ENCODE measurements at regions not wholly inside any gene's neighbourhood (a gene's known extent, or its start where the extent isn't known, plus 50 kb on each side); places are given as distances from the start of the nearest gene placed in this dataset.

DNA sequence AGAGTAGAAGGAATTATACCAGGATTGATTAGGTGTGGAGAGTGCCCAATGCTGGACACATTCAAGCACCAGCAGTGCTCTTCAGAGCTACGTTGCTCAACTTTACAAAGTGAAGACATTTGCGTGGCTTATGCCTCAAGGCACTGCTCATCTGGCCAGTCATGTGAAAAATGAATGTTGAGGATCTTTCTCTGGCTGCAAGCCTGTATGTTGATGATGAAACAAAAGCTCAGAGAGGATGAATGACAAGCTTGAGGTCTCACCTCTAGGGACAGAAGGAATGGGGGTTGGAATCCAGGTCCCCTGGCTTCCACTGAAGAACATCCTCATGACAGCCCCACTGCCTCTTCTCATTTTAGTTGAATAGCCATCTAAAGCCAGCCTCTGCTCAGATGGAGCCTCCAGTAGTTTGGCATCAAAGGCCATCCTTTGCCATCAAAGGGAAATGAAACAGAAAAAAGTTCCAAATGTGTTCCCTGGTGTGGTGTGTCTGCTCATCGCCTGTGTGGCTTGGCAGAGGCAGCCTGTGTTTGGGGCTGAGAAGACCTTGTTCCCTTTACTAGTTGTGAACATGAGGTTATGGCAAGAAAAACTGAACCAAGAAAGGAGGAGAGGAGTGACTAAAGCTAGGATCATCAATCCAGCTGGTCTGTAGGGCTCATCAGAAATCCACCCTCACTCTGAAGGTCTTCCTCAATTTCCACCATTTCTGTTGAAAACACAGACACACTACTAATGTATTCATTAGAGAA, 114.0 kb upstream of the KL start:
- DNase-seq (ENCODE audit: low spot score) = no peak
- TF ChIP-seq, protein P1, sequence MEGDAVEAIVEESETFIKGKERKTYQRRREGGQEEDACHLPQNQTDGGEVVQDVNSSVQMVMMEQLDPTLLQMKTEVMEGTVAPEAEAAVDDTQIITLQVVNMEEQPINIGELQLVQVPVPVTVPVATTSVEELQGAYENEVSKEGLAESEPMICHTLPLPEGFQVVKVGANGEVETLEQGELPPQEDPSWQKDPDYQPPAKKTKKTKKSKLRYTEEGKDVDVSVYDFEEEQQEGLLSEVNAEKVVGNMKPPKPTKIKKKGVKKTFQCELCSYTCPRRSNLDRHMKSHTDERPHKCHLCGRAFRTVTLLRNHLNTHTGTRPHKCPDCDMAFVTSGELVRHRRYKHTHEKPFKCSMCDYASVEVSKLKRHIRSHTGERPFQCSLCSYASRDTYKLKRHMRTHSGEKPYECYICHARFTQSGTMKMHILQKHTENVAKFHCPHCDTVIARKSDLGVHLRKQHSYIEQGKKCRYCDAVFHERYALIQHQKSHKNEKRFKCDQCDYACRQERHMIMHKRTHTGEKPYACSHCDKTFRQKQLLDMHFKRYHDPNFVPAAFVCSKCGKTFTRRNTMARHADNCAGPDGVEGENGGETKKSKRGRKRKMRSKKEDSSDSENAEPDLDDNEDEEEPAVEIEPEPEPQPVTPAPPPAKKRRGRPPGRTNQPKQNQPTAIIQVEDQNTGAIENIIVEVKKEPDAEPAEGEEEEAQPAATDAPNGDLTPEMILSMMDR (IDR thresholded peaks at IDR 0.05) = no peak
- Mint-ChIP-seq H3K36me3 (ENCODE audit: low read depth) (no peaks in the 10 kb centered on the region), H3K27me3 (ENCODE audit: low read depth) (no peaks in the 10 kb centered on the region), H3K9me3 (ENCODE audit: low read depth) (no peaks in the 10 kb centered on the region), H3K27ac (ENCODE audit: unreplicated experiment) (no peak overlapping the region), H3K4me1 (ENCODE audit: low read depth) (peaks cover 10% of the 10 kb centered on the region), H3K4me3 (ENCODE audit: unreplicated experiment) (no peak overlapping the region)

DNA sequence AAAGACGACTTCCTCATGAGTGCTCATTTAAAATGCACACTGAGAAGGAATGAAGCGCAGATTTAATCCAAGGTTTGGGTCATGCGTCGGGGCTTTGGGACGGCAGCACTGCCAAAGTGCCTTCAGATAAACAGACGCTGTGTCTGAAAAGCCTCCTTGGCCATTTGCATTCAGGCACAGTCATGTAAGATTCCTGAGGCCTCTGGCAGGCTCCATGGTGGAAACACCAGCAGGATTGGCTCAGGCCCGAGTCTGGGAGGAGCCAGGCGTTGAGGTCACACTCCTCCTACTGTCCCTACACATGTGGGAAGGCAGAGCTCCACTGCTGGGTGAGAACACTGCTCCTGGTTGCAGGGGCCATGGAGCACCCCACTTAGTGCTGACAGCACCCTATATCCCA, 113.3 kb upstream of the KL start:
- no peak overlapping the region for H3K4me3 Mint-ChIP-seq (ENCODE audit: unreplicated experiment)
- H3K4me1 Mint-ChIP-seq (ENCODE audit: low read depth) = peaks cover 12% of the 10 kb centered on the region
- H3K27ac Mint-ChIP-seq (ENCODE audit: unreplicated experiment) = no peak overlapping the region
- H3K9me3 Mint-ChIP-seq (ENCODE audit: low read depth) = no peaks in the 10 kb centered on the region
- no peaks in the 10 kb centered on the region for H3K27me3 Mint-ChIP-seq (ENCODE audit: low read depth)
- TF ChIP-seq, protein P1 (IDR thresholded peaks at IDR 0.05) = no peak
- no peaks in the 10 kb centered on the region for H3K36me3 Mint-ChIP-seq (ENCODE audit: low read depth)
- DNase-seq (ENCODE audit: low spot score) = no peak

DNA sequence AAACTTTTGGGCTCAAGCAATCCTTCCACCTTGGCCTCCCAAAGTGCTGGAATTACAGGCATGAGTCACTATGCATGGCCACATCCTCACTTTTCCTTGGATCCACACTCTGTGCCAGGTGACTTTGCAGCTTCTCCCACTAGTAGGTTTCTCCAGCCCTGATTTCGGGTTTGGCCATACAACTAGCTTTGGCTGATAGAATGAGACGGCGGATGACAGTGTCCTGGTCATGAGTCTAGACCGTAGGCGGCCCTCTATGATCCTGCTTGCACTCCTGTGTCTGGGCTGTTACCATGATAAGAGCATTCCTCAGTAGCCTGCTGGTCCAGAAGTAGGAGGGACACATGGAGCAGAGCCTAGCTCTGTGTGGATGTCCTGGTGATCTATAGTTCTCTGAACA, 112.5 kb upstream of the KL start:
- no peak overlapping the region for H3K4me3 Mint-ChIP-seq (ENCODE audit: unreplicated experiment)
- H3K4me1 Mint-ChIP-seq (ENCODE audit: low read depth) = peaks cover 12% of the 10 kb centered on the region
- no peaks in the 10 kb centered on the region for H3K27me3 Mint-ChIP-seq (ENCODE audit: low read depth)
- H3K36me3 Mint-ChIP-seq (ENCODE audit: low read depth) = no peaks in the 10 kb centered on the region
- no peak for DNase-seq (ENCODE audit: low spot score)
- no peak overlapping the region for H3K27ac Mint-ChIP-seq (ENCODE audit: unreplicated experiment)
- TF ChIP-seq, protein P1 (IDR thresholded peaks at IDR 0.05) = no peak
- no peaks in the 10 kb centered on the region for H3K9me3 Mint-ChIP-seq (ENCODE audit: low read depth)

GRCh38 chr13:32904266-32904665, 112.0 kb upstream of the KL start:
- TF ChIP-seq, protein P1 (IDR thresholded peaks at IDR 0.05) = no peak
- Mint-ChIP-seq H3K36me3 (ENCODE audit: low read depth) (no peaks in the 10 kb centered on the region), H3K9me3 (ENCODE audit: low read depth) (no peaks in the 10 kb centered on the region), H3K27me3 (ENCODE audit: low read depth) (no peaks in the 10 kb centered on the region), H3K27ac (ENCODE audit: unreplicated experiment) (no peak overlapping the region), H3K4me3 (ENCODE audit: unreplicated experiment) (no peak overlapping the region), H3K4me1 (ENCODE audit: low read depth) (peaks cover 12% of the 10 kb centered on the region)
- no peak for DNase-seq (ENCODE audit: low spot score)

DNA sequence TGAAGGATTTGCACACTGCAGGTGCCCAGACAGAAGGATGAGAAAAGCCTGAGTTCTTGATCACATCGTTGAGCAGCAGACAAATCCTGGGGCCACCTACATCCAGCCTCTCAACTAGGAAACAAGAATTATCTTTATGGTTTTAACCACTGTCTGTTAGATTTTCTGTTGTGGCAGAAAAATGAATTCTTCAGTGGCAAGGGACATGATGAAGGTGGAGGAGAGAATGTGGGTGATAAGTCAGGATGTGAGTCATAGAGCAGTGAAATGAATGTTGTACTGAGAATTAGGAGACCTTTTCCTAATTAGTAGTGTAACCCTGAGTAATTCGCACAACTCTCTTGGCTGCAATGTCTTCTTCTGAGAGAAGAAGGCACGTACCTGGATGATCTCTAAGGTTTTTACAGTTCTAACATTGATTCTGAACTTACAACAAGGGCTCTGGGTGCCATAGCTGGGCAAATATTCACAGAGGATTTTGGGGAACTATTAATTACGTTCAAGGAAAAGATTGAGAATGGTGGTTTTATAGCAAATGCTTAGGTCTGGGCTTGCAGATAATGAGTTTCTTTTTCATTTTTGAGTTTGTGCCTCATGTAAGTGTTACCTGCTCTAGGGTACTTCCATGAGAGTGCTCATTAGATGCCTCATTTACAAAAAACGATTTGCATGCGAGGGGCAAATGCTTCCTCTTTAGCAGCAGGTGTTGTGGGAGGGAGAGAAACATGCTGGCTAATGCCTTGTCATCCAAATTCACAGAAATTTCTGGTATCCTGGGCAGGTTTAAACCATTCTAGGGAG, 111.0 kb upstream of the KL start:
- Mint-ChIP-seq H3K36me3 (ENCODE audit: low read depth) (no peaks in the 10 kb centered on the region), H3K4me1 (ENCODE audit: low read depth) (peaks cover 12% of the 10 kb centered on the region), H3K27me3 (ENCODE audit: low read depth) (no peaks in the 10 kb centered on the region), H3K4me3 (ENCODE audit: unreplicated experiment) (no peak overlapping the region), H3K27ac (ENCODE audit: unreplicated experiment) (no peak overlapping the region), H3K9me3 (ENCODE audit: low read depth) (no peaks in the 10 kb centered on the region)
- TF ChIP-seq, protein P1 (IDR thresholded peaks at IDR 0.05) = no peak
- DNase-seq (ENCODE audit: low spot score) = no peak

Data from chondrocyte (in vitro differentiated cells).